ENCODE measurements at regions not wholly inside any gene's neighbourhood (a gene's known extent, or its start where the extent isn't known, plus 50 kb on each side); places are given as distances from the start of the nearest gene placed in this dataset.

- no peak for TF ChIP-seq ZNF462 (CRISPR knock-in tag; IDR thresholded peaks at IDR 0.05)
- TF ChIP-seq CTCF (conservative IDR thresholded peaks at IDR 0.05; ENCODE audit: low read depth in 2 of 2): no peak
Measured at GRCh38 chr12:126869644-126870043, 1397.3 kb upstream of the TMEM132C start (continued).

- Histone ChIP-seq H3K4me2 (no peak overlapping the region), H2AFZ (no peak overlapping the region), H3K4me3 (no peak overlapping the region), H3K27ac (ENCODE audit: low read depth) (no peak overlapping the region), H3F3A (replicated peaks; ENCODE audit: low read depth) (no peaks in the 10 kb centered on the region), H3K36me3 (ENCODE audit: insufficient read depth) (no peaks in the 10 kb centered on the region), H4K20me1 (replicated peaks; ENCODE audit: insufficient read depth) (no peaks in the 10 kb centered on the region), H3K79me2 (replicated peaks; ENCODE audit: insufficient read depth) (no peaks in the 10 kb centered on the region), H3K9me2 (ENCODE audit: insufficient read depth) (no peaks in the 10 kb centered on the region), H3K4me1 (ENCODE audit: insufficient read depth) (no peaks in the 10 kb centered on the region), H3K27me3 (ENCODE audit: insufficient read depth) (no peaks in the 10 kb centered on the region)
- Mint-ChIP-seq H3K27ac (no peak overlapping the region), H3K4me3 (no peak overlapping the region), H3K27me3 (ENCODE audit: insufficient read depth, low read depth, poor library complexity) (no peaks in the 10 kb centered on the region), H3K36me3 (ENCODE audit: low read depth) (peaks cover 29% of the 10 kb centered on the region), H3K9me3 (peaks cover 92% of the 10 kb centered on the region), H3K4me1 (no peaks in the 10 kb centered on the region)
- DNase-seq (ENCODE audit: low spot score): no peak
- ATAC-seq: no peak
- TF ChIP-seq POLR2AphosphoS5 (IDR thresholded peaks at IDR 0.05; ENCODE audit: low read depth) (no peak), CREB1 (CRISPR knock-in tag; IDR thresholded peaks at IDR 0.05; ENCODE audit: low read depth) (no peak), ZNF462 (CRISPR knock-in tag; IDR thresholded peaks at IDR 0.05) (no peak), ZNF114 (CRISPR knock-in tag; IDR thresholded peaks at IDR 0.05) (no peak), ZNF331 (CRISPR knock-in tag; IDR thresholded peaks at IDR 0.05; ENCODE audit: low read depth) (no peak)
Measured at GRCh38 chr12:126873701-126874100, 1393.3 kb upstream of the TMEM132C start.
